Spleen (tissue), 11 donors: ENCODE measurements at regions not wholly inside any gene's neighbourhood (a gene's known extent, or its start where the extent isn't known, plus 50 kb on each side); places are given as distances from the start of the nearest gene placed in this dataset.
"Not testable (repeated sequence)": the region's sequence is repeated elsewhere in the genome, so short reads cannot be mapped to it uniquely, and the experiment has no call there.

Source experiments
- DNase-seq: peaks from one replicate; pipeline ENCODE4 v3.0.0-alpha.2; 2020
- H3K27ac ChIP-seq, 8 donors: fragments of 200-600 bp; sonication (generic) in 7 of 8; 1 replicate in 4 of 8; 2 replicates in 4 of 8; pipeline versions ENCODE4 v1.5.0 to v1.8.0; 2016 to 2021; ENCODE audit warnings: inconsistent platforms in 4 of 8, mild to moderate bottlenecking in 4 of 8, moderate library complexity in 1 of 8
- H3K27me3 ChIP-seq, 7 donors: fragments of 200-600 bp; sonication (generic) in 6 of 7; replicated peaks in 1 of 7; 1 replicate in 4 of 7; 2 replicates in 3 of 7; pipeline versions ENCODE4 v1.5.0 to v1.8.0; 2016 to 2021; ENCODE audit warnings: inconsistent platforms in 3 of 7, mild to moderate bottlenecking in 1 of 7
- H3K36me3 ChIP-seq, 6 donors: fragments of 200-600 bp; sonication (generic) in 5 of 6; 1 replicate in 4 of 6; 2 replicates in 2 of 6; pipeline versions ENCODE4 v1.5.0 to v1.8.0; 2016 to 2021; ENCODE audit warnings: inconsistent platforms in 2 of 6
- H3K4me1 ChIP-seq, 6 donors: fragments of 200-600 bp; sonication (generic) in 5 of 6; 1 replicate in 3 of 6; 2 replicates in 3 of 6; pipeline versions ENCODE4 v1.5.0 to v1.8.0; 2016 to 2021; ENCODE audit warnings: inconsistent platforms in 3 of 6
- H3K4me3 ChIP-seq, 8 donors: fragments of 200-600 bp; sonication (generic) in 7 of 8; 1 replicate in 4 of 8; 2 replicates in 4 of 8; pipeline versions ENCODE4 v1.5.0 to v1.8.0; 2016 to 2021; ENCODE audit warnings: inconsistent platforms in 4 of 8, mild to moderate bottlenecking in 4 of 8, moderate library complexity in 2 of 8
- H3K9me3 ChIP-seq, 8 donors: fragments of 200-600 bp; sonication (generic) in 7 of 8; 1 replicate in 4 of 8; 2 replicates in 4 of 8; pipeline versions ENCODE4 v1.5.0 to v1.8.0; 2016 to 2021; ENCODE audit warnings: inconsistent platforms in 4 of 8
- CTCF ChIP-seq, 11 experiments: fragments of 200-600 bp in 7 of 11; fragments of 450-650 bp in 4 of 11; sonication (generic) in 4 of 11; IDR thresholded peaks in 8 of 11; conservative IDR thresholded peaks in 3 of 11; 1 replicate in 7 of 11; 2 replicates in 4 of 11; pipeline versions ENCODE4 v1.4.0 to v1.8.0; 2016 to 2021; ENCODE audit warnings: antibody characterized with exemption in 11 of 11, inconsistent platforms in 4 of 11, mild to moderate bottlenecking in 1 of 11
- POLR2A ChIP-seq, 3 donors: fragments of 450-650 bp; IDR thresholded peaks; one replicate each; pipeline ENCODE4 v1.5.1; 2017; ENCODE audit warnings: antibody characterized with exemption in 3 of 3, mild to moderate bottlenecking in 1 of 3
- POLR2AphosphoS5 ChIP-seq, 3 donors: sonication (generic); formaldehyde crosslinking; IDR thresholded peaks; one replicate each; pipeline ENCODE4 v1.5.1; 2017; ENCODE audit warnings: antibody characterized with exemption in 3 of 3
- WGBS, 5 donors: extraction: QIAGEN DNeasy Blood & Tissue Kit in 3 of 5; methylation state at CpG; one replicate each; pipeline versions ENCODE4 v1.1.5 to v1.1.7; 2013 to 2018; 5-methylcytosine and 5-hydroxymethylcytosine counted together
- intact Hi-C: fragments of 100-400 bp; cut with DNase I; formaldehyde crosslinking; loops from one replicate; pipeline ENCODE4 v1.15.0; 2023; ENCODE audit warnings: low total_unique reads
- donor health status: healthy with polysubstance abuse.
- donor health status: DM: no; HTN: no; CAD: no; lungs with moderate emphysema.
- donor health status: DM: no; HTN: no; CAD: no.
- donor health status: Bipolar disorder and iron deficiency.
- donor health status: healthy.
- donor health status: DM: no; HTN: no; CAD: no.
- donor health status: DM: yes; HTN: yes; CAD: no.

GRCh38 chr17:63295288-63295687 is 150.8 kb downstream of the CYB561 start:
- WGBS, 5 donors = 68 to 90% (median 76%) methylated on average over 2 of the region's 2 CpGs
- DNase-seq = no peak
- Histone ChIP-seq H3K4me3 (no peak overlapping the region), H3K36me3 (peaks cover 0 to 7% (median 0%) of the 10 kb centered on the region in 6 donors), H3K27me3 (no peaks in the 10 kb centered on the region), H3K4me1 (no peaks in the 10 kb centered on the region), H3K27ac (no peak overlapping the region), H3K9me3 (peaks cover 0 to 46% (median 40%) of the 10 kb centered on the region in 8 donors)
- intact Hi-C loops = no loop called here
- TF ChIP-seq CTCF (IDR thresholded peaks at IDR 0.05 in 8 of 11, conservative IDR thresholded peaks at IDR 0.05 in 3 of 11) (no peak), POLR2A (IDR thresholded peaks at IDR 0.05) (no peak), POLR2AphosphoS5 (IDR thresholded peaks at IDR 0.05) (no peak)

- WGBS, 5 donors = 71 to 87% (median 83%) methylated on average over 1 of the region's 1 CpG
- Histone ChIP-seq H3K36me3 (peaks cover 0 to 7% (median 0%) of the 10 kb centered on the region in 6 donors), H3K9me3 (peaks cover 0 to 48% (median 40%) of the 10 kb centered on the region in 8 donors), H3K4me1 (no peaks in the 10 kb centered on the region), H3K4me3 (no peak overlapping the region), H3K27me3 (no peaks in the 10 kb centered on the region), H3K27ac (no peak overlapping the region)
- TF ChIP-seq CTCF (IDR thresholded peaks at IDR 0.05 in 8 of 11, conservative IDR thresholded peaks at IDR 0.05 in 3 of 11) = no peak
- TF ChIP-seq POLR2A (IDR thresholded peaks at IDR 0.05) = no peak
- no peak for TF ChIP-seq POLR2AphosphoS5 (IDR thresholded peaks at IDR 0.05)
- DNase-seq = no peak
- intact Hi-C loops = no loop called here
Measured at GRCh38 chr17:63295839-63296590, 150.1 kb downstream of the CYB561 start.

GRCh38 chr17:63298916-63299315 is 147.2 kb downstream of the CYB561 start:
- intact Hi-C loops, H3K27ac ChIP-seq, H3K36me3 ChIP-seq, DNase-seq, H3K4me1 ChIP-seq, H3K4me3 ChIP-seq, H3K27me3 ChIP-seq: not testable (repeated sequence)
- 91 to 100% (median 93%) methylated on average over 1 of the region's 1 CpG for WGBS, 5 donors
- peaks cover 0 to 63% (median 50%) of the 10 kb centered on the region in 8 donors for H3K9me3 ChIP-seq

GRCh38 chr17:63304704-63305261 is 141.3 kb downstream of the CYB561 start:
- intact Hi-C loops = no loop called here
- no peaks in the 10 kb centered on the region for H3K36me3 ChIP-seq
- no peaks in the 10 kb centered on the region for H3K27me3 ChIP-seq
- no peaks in the 10 kb centered on the region for H3K4me1 ChIP-seq
- peaks cover 0 to 18% (median 8%) of the 10 kb centered on the region in 8 donors for H3K9me3 ChIP-seq
- WGBS, 5 donors = 89 to 98% (median 96%) methylated on average over 7 to 15 of the region's 15 CpGs
- no peak for DNase-seq
- no peak overlapping the region for H3K27ac ChIP-seq
- TF ChIP-seq POLR2AphosphoS5 (IDR thresholded peaks at IDR 0.05) = no peak
- TF ChIP-seq POLR2A (IDR thresholded peaks at IDR 0.05) = no peak
- TF ChIP-seq CTCF (IDR thresholded peaks at IDR 0.05 in 8 of 11, conservative IDR thresholded peaks at IDR 0.05 in 3 of 11) = no peak
- H3K4me3 ChIP-seq = no peak overlapping the region
